ENCODE measurements at regions not wholly inside any gene's neighbourhood (a gene's known extent, or its start where the extent isn't known, plus 50 kb on each side); places are given as distances from the start of the nearest gene placed in this dataset.

- TF ChIP-seq CTCF (IDR thresholded peaks at IDR 0.05) (no peak), POLR2A (IDR thresholded peaks at IDR 0.05) (no peak)
Observed at GRCh38 chr6:48552905-48553304, 441.9 kb upstream of the PTCHD4 start.
